GM12874 (cell line): ENCODE measurements at regions not wholly inside any gene's neighbourhood (a gene's known extent, or its start where the extent isn't known, plus 50 kb on each side); places are given as distances from the start of the nearest gene placed in this dataset.

ENCODE experiments used
- TF ChIP-seq, protein P1 (sequence below): IDR thresholded peaks from 2 replicates; pipeline ENCODE4 v1.5.1; 2011; ENCODE audit warnings: low read depth, mild to moderate bottlenecking, control low read depth, low read length, moderate library complexity; ENCODE audit not compliant: insufficient read depth

DNA sequence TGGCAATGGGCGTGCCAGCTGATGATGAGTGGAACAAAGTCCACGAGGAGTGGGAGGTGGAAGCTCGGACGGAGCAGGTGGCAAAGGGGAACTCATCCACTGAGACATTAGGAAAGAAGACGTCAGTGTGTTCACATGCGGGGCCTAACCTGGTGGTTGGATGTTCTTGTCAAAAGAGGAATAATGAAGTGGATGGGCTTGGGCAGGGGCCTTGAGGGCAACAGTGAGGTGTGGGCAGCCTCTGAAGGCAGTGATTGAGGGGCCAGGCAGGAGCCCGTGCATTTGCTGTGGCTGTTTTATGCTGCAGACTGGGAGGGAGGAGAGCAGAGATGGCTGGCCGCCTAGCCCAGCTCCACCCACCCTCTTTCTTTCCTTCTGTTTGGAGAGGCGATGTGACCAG lies 74.5 kb downstream of the LRRC30 start:
- TF ChIP-seq, protein P1, sequence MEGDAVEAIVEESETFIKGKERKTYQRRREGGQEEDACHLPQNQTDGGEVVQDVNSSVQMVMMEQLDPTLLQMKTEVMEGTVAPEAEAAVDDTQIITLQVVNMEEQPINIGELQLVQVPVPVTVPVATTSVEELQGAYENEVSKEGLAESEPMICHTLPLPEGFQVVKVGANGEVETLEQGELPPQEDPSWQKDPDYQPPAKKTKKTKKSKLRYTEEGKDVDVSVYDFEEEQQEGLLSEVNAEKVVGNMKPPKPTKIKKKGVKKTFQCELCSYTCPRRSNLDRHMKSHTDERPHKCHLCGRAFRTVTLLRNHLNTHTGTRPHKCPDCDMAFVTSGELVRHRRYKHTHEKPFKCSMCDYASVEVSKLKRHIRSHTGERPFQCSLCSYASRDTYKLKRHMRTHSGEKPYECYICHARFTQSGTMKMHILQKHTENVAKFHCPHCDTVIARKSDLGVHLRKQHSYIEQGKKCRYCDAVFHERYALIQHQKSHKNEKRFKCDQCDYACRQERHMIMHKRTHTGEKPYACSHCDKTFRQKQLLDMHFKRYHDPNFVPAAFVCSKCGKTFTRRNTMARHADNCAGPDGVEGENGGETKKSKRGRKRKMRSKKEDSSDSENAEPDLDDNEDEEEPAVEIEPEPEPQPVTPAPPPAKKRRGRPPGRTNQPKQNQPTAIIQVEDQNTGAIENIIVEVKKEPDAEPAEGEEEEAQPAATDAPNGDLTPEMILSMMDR = no peak

DNA sequence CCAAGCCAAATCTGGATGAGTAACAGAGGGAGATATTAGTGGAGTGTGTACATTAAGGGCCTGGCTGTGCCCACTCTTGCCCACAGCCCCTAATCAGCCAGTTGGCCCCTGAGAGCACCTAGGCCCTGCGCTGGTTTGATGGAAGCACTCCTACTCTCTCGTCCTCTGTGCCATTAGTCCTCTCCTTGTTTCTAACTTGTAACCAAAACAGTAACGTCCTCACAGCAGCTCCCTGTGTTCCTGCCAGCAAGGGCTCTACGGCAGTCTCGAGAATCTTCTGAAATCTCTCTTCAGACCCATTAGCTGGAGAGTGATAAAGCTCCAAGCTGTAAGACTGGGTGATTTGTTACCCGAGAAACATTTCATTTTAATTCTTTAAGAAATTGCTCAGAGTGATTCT lies 76.1 kb downstream of the LRRC30 start:
- TF ChIP-seq, protein P1 = no peak

DNA sequence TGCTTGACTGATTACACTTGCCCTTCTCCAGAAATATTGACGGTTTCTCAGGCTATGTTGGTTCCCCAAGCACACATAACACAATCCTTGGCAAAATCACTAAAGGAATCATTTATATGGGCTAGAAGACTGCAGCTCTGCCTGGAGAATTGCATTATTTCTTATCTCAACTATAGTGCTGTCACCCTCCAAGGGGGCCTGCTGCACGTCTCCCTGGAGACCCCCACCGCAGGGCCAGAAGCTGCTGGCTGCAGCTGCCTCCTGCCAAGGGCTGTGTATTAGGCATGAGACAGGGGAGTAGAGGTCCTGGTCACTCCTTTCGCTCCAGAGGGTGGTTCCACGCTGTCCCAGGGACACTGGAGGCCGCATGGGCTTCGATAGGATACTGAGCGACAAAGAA lies 76.6 kb downstream of the LRRC30 start:
- TF ChIP-seq, protein P1 = no peak

DNA sequence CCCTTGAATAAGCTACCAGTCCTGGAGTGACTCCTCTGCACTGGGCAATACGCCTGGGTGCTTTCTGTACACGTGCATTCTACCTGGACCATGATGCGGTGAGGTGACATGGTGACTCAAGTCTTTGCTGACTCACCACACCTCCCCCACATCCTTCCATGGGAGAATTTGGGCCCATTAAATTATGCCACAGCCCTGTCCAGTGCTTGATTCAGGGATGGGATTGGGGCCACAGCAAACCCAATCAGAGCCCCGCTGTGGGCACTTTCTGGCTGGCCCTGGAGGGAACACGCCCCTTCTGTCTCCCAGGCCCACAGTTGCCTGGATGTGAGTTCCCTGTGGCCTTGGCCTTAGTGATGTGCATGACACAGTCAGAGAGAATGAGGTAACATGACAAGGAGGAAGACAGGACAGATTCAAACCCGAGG lies 86.9 kb downstream of the LRRC30 start:
- TF ChIP-seq, protein P1 = no peak

DNA sequence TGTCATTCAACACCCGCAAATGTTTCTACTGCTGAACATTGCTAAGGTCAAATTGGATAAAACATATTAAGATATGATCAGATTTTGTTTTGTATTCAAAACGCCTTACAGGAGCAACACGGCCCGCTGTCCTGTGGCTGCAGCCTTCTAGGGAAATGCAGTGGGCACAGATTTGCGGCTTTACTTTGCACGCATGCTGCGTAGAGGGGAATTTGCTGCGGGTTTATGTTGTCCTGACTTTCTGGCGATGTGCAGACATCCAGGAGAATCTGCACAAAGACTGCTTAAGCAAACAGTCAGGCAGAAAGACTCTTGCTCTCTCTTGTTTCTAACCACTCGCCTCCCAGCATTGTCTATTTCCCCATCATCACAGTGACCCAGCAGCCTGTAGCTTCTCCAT lies 88.3 kb downstream of the LRRC30 start:
- TF ChIP-seq, protein P1 = no peak

DNA sequence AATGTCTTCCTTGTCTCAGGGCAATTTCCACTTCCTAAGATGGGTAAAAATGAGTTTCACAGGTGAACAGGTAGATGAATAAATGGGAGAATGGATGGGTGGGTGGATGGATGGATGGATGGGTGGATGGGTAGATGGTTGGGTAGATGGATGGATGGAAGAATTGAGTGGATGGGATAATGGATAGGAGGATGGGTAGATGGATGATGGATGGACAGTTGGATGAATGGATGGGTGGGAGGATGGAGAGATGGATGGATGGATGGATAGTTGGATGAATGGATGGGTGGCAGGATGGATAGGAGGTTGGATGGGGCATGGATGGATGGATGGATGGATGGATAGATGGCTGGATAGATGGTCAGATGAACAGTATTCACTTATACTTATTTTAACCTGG lies 90.9 kb downstream of the LRRC30 start:
- TF ChIP-seq, protein P1 = no peak

DNA sequence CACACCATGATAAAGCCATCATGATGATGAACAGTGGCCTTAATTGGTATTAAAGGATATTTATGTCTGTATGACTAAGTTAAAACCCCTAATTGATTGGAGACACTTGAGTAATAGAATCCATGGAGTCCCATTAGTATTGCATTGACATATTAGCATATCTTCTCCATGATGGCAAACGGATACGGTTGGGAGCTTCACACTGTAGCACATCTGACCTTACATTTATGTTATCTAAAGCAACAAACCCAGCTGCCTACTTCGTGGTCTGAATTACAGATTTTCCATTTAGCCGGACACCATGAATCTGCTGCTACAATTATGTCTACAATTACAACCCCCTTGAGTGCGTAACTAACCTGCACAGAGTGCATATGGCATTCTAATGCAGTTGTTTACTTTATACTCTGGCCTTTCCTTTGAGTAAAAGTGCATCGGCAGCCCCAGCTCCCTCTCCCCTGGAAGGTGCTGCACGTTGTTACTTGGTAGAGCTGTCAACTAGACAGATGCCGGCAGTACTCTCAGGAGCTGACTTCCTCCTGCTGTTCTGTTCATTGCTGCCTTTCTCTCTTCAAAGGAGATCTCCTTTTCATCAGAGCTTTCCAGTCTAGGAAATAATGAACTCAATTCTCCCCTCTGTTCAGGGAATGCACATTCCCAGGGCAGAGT lies 92.1 kb downstream of the LRRC30 start:
- TF ChIP-seq, protein P1 = no peak

DNA sequence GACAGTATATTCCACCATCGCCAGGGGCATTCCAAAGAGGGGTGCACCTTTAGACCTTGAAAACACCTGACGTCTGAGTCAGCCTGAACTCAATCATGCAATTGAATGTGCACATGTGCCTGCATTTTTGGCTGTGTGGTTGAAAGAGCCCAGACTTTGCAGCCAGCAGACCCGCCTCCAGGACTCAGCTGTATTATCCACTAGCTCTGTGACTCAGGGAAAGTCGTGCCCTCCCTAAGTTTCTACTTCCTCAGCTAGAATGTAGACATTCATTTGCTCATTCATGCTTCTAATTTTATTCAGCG lies 94.2 kb downstream of the LRRC30 start:
- TF ChIP-seq, protein P1 = no peak
